ENCODE measurements at regions not wholly inside any gene's neighbourhood (a gene's known extent, or its start where the extent isn't known, plus 50 kb on each side); places are given as distances from the start of the nearest gene placed in this dataset.

- DNase-seq (ENCODE audit: low read depth) = peak; percentile 47
- no peak overlapping the region for H3K4me3 ChIP-seq (ENCODE audit: control insufficient read depth, low read depth, low read length)
- no peak for TF ChIP-seq CTCF (conservative IDR thresholded peaks at IDR 0.05; ENCODE audit: control insufficient read depth, insufficient read depth, low read depth, low read length)
Measured at GRCh38 chr10:10591715-10592341, 425.8 kb upstream of the CELF2 start.

- no peak for DNase-seq (ENCODE audit: low read depth)
- TF ChIP-seq CTCF (conservative IDR thresholded peaks at IDR 0.05; ENCODE audit: control insufficient read depth, insufficient read depth, low read depth, low read length) = no peak
- no peak overlapping the region for H3K4me3 ChIP-seq (ENCODE audit: control insufficient read depth, low read depth, low read length)
Measured at GRCh38 chr10:10596256-10596655, 421.4 kb upstream of the CELF2 start.

GRCh38 chr10:10598297-10598696 is 419.4 kb upstream of the CELF2 start:
- DNase-seq (ENCODE audit: low read depth) = no peak
- no peak overlapping the region for H3K4me3 ChIP-seq (ENCODE audit: control insufficient read depth, low read depth, low read length)
- no peak for TF ChIP-seq CTCF (conservative IDR thresholded peaks at IDR 0.05; ENCODE audit: control insufficient read depth, insufficient read depth, low read depth, low read length)

- H3K4me3 ChIP-seq (ENCODE audit: control insufficient read depth, low read depth, low read length) = no peak overlapping the region
- TF ChIP-seq CTCF (conservative IDR thresholded peaks at IDR 0.05; ENCODE audit: control insufficient read depth, insufficient read depth, low read depth, low read length) = no peak
- peak; percentile 40 for DNase-seq (ENCODE audit: low read depth)
Measured at GRCh38 chr10:10600004-10600403, 417.7 kb upstream of the CELF2 start.

- TF ChIP-seq CTCF (conservative IDR thresholded peaks at IDR 0.05; ENCODE audit: control insufficient read depth, insufficient read depth, low read depth, low read length) = no peak
- DNase-seq (ENCODE audit: low read depth) = peak; percentile 100
- no peak overlapping the region for H3K4me3 ChIP-seq (ENCODE audit: control insufficient read depth, low read depth, low read length)
Measured at GRCh38 chr10:10605551-10606081, 412.1 kb upstream of the CELF2 start.

- DNase-seq (ENCODE audit: low read depth) = peak; percentile 68
- no peak for TF ChIP-seq CTCF (conservative IDR thresholded peaks at IDR 0.05; ENCODE audit: control insufficient read depth, insufficient read depth, low read depth, low read length)
- no peak overlapping the region for H3K4me3 ChIP-seq (ENCODE audit: control insufficient read depth, low read depth, low read length)
Measured at GRCh38 chr10:10609379-10609955, 408.2 kb upstream of the CELF2 start.
